ENCODE measurements at regions not wholly inside any gene's neighbourhood (a gene's known extent, or its start where the extent isn't known, plus 50 kb on each side); places are given as distances from the start of the nearest gene placed in this dataset.

DNA sequence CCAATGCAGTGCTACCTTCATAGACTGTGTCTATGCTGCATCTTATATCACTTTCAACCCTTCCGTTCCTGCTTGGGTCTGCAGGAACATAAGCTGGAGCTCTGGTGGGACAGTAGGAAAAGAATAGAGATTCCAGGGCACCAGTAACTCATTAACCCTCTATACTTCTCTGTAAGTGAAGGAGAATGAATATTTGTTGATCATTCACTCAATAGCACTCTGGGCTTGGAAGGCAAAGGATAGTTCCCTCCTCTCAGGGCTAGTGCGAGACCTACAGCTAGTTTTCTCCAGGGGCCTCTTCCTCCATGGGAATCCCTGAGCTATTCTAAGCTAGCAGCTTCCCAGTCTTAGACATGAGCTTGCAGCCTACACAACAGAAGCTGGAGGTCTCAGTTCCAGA lies 84.7 kb downstream of the BMP4 start:
- H3K36me3 ChIP-seq (replicated peaks) = no peaks in the 10 kb centered on the region

GRCh38 chr14:53871011-53871410 lies 85.6 kb downstream of the BMP4 start:
- no peak overlapping the region for H3K4me3 ChIP-seq (ENCODE audit: low read depth, low read length)
- H3K27ac ChIP-seq = no peak overlapping the region
- no peak for DNase-seq
- no peaks in the 10 kb centered on the region for H3K27me3 ChIP-seq (replicated peaks)
- no peaks in the 10 kb centered on the region for H3K36me3 ChIP-seq (replicated peaks)
- in situ Hi-C loops (cut with HindIII; ENCODE audit: low pct_ligation_motif_present, low sequenced_read_pairs) = no loop called here
- TF ChIP-seq, protein P1, sequence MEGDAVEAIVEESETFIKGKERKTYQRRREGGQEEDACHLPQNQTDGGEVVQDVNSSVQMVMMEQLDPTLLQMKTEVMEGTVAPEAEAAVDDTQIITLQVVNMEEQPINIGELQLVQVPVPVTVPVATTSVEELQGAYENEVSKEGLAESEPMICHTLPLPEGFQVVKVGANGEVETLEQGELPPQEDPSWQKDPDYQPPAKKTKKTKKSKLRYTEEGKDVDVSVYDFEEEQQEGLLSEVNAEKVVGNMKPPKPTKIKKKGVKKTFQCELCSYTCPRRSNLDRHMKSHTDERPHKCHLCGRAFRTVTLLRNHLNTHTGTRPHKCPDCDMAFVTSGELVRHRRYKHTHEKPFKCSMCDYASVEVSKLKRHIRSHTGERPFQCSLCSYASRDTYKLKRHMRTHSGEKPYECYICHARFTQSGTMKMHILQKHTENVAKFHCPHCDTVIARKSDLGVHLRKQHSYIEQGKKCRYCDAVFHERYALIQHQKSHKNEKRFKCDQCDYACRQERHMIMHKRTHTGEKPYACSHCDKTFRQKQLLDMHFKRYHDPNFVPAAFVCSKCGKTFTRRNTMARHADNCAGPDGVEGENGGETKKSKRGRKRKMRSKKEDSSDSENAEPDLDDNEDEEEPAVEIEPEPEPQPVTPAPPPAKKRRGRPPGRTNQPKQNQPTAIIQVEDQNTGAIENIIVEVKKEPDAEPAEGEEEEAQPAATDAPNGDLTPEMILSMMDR (IDR thresholded peaks at IDR 0.05; ENCODE audit: low read depth, low read length, missing control alignments) = no peak

More for the DNA sequence above, 84.7 kb downstream of the BMP4 start:
- in situ Hi-C loops (cut with HindIII; ENCODE audit: low pct_ligation_motif_present, low sequenced_read_pairs) = no loop called here
- no peak for DNase-seq
- TF ChIP-seq, protein P1 (IDR thresholded peaks at IDR 0.05; ENCODE audit: low read depth, low read length, missing control alignments) = no peak
- H3K27me3 ChIP-seq (replicated peaks) = no peaks in the 10 kb centered on the region
- H3K4me3 ChIP-seq (ENCODE audit: low read depth, low read length) = no peak overlapping the region
- H3K27ac ChIP-seq = no peak overlapping the region

DNA sequence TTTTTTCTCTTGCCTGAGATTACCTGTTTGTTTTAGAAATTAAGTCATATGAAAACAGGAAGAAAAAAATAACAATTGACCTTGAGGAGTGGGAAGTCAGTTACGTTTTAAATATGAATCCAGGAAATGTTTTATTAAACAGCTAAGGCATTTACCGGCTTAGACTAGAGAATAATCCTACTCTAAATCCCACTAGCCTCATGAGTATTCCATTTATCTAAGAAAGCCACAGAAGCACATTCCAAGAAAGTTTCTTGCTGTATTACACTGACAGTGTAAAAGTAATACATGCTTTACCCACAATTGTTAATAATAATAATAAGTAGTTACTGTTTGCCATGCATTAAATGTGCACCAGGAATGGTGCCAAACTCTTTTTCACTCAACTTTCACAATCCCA lies 90.9 kb downstream of the BMP4 start:
- H3K4me3 ChIP-seq (ENCODE audit: low read depth, low read length) = no peak overlapping the region
- H3K36me3 ChIP-seq (replicated peaks) = no peaks in the 10 kb centered on the region
- in situ Hi-C loops (cut with HindIII; ENCODE audit: low pct_ligation_motif_present, low sequenced_read_pairs) = no loop called here
- no peak for DNase-seq
- TF ChIP-seq, protein P1 (IDR thresholded peaks at IDR 0.05; ENCODE audit: low read depth, low read length, missing control alignments) = no peak
- H3K27ac ChIP-seq = no peak overlapping the region
- no peaks in the 10 kb centered on the region for H3K27me3 ChIP-seq (replicated peaks)

DNA sequence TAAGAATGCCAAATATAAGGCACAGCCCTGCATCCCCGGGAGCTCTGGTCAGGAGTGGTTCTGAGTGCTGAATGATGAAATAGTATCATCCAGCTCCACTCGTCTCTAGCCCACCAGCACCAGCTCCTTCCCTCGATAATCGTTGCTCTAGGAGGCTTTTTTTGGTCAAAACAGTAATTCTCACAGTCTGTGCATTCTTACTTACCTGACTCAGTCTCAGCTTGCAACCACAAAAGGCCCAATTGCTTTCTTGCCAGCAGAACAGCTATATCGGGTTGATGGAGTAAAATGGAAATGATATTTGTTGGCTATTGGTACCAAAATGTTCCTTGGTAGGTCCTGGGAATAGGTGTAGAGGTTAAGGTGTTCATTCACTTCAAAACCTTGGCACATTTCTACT lies 94.8 kb downstream of the BMP4 start:
- Histone ChIP-seq H3K27me3 (replicated peaks) (no peaks in the 10 kb centered on the region), H3K27ac (no peak overlapping the region), H3K36me3 (replicated peaks) (no peaks in the 10 kb centered on the region), H3K4me3 (ENCODE audit: low read depth, low read length) (no peak overlapping the region)
- in situ Hi-C loops (cut with HindIII; ENCODE audit: low pct_ligation_motif_present, low sequenced_read_pairs) = no loop called here
- TF ChIP-seq, protein P1 (IDR thresholded peaks at IDR 0.05; ENCODE audit: low read depth, low read length, missing control alignments) = no peak
- DNase-seq = no peak

DNA sequence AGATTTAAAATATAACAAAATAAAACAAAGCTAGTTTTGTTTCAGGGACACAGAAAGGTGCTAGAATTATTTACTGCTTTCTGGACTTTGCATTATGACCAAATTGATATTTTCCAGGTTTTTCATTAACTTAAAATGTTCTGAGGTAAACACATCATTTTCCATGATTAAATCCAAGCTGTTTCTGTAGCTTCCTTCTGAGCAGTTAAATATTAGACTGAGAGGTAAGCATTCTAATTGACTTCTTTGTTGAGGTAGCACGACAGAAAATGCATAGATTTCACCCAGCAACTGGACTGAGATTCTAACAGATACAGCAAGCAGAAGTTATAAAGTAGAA lies 98.3 kb downstream of the BMP4 start:
- TF ChIP-seq, protein P1 (IDR thresholded peaks at IDR 0.05; ENCODE audit: low read depth, low read length, missing control alignments) = no peak
- in situ Hi-C loops (cut with HindIII; ENCODE audit: low pct_ligation_motif_present, low sequenced_read_pairs) = no loop called here
- H3K36me3 ChIP-seq (replicated peaks) = no peaks in the 10 kb centered on the region

GRCh38 chr14:53857625-53858344 lies 98.8 kb downstream of the BMP4 start:
- Histone ChIP-seq H3K27ac (no peak overlapping the region), H3K27me3 (replicated peaks) (no peaks in the 10 kb centered on the region), H3K36me3 (replicated peaks) (no peaks in the 10 kb centered on the region), H3K4me3 (ENCODE audit: low read depth, low read length) (no peak overlapping the region)
- DNase-seq = no peak
- in situ Hi-C loops (cut with HindIII; ENCODE audit: low pct_ligation_motif_present, low sequenced_read_pairs) = no loop called here
- TF ChIP-seq, protein P1 (IDR thresholded peaks at IDR 0.05; ENCODE audit: low read depth, low read length, missing control alignments) = no peak

More for the DNA sequence above, 98.3 kb downstream of the BMP4 start:
- H3K27ac ChIP-seq = no peak overlapping the region
- DNase-seq = no peak
- H3K27me3 ChIP-seq (replicated peaks) = no peaks in the 10 kb centered on the region
- no peak overlapping the region for H3K4me3 ChIP-seq (ENCODE audit: low read depth, low read length)
